ENCODE measurements at regions not wholly inside any gene's neighbourhood (a gene's known extent, or its start where the extent isn't known, plus 50 kb on each side); places are given as distances from the start of the nearest gene placed in this dataset.

DNA sequence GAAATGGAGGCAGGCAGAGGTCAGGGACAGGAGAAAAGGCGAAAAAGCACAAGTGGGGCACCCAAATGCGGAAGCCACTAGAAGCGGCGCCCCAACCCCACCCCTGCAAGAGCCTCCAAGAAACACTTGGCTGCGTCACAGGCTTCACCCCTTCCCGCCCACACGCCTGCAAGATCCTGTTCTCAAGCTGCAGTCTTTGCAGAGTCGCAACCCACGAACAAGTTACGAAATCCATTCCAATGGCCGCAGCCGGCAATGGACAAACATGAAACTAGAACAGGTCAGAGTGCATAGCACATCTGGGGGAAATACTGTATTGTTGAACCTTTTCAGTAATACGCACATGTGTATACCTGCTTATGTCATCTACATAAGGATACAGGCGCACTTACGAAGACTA, 103.6 kb downstream of the PSMG1 start (continued):
- no peak for TF ChIP-seq POLR2AphosphoS2 (IDR thresholded peaks at IDR 0.05; ENCODE audit: low read depth, low read length)
- TF ChIP-seq, protein P1, sequence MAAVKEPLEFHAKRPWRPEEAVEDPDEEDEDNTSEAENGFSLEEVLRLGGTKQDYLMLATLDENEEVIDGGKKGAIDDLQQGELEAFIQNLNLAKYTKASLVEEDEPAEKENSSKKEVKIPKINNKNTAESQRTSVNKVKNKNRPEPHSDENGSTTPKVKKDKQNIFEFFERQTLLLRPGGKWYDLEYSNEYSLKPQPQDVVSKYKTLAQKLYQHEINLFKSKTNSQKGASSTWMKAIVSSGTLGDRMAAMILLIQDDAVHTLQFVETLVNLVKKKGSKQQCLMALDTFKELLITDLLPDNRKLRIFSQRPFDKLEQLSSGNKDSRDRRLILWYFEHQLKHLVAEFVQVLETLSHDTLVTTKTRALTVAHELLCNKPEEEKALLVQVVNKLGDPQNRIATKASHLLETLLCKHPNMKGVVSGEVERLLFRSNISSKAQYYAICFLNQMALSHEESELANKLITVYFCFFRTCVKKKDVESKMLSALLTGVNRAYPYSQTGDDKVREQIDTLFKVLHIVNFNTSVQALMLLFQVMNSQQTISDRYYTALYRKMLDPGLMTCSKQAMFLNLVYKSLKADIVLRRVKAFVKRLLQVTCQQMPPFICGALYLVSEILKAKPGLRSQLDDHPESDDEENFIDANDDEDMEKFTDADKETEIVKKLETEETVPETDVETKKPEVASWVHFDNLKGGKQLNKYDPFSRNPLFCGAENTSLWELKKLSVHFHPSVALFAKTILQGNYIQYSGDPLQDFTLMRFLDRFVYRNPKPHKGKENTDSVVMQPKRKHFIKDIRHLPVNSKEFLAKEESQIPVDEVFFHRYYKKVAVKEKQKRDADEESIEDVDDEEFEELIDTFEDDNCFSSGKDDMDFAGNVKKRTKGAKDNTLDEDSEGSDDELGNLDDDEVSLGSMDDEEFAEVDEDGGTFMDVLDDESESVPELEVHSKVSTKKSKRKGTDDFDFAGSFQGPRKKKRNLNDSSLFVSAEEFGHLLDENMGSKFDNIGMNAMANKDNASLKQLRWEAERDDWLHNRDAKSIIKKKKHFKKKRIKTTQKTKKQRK (IDR thresholded peaks at IDR 0.05; ENCODE audit: low read depth, low read length): no peak

- BruUV-seq (replicated peaks): no TSS peak
- no peak for FAIRE-seq
- Histone ChIP-seq H3K27me3 (replicated peaks in 1 of 2; ENCODE audit: control insufficient read depth in 2 of 2, insufficient read depth in 2 of 2, low read length in 1 of 2) (no peaks in the 10 kb centered on the region; a peak in 1 of 4 replicates), H3K27ac (ENCODE audit: control insufficient read depth, insufficient read depth) (no peak overlapping the region), H4K20me1 (ENCODE audit: control insufficient read depth, insufficient read depth) (no peaks in the 10 kb centered on the region), H3K9me3 (replicated peaks; ENCODE audit: control insufficient read depth, insufficient read depth, low read length) (no peaks in the 10 kb centered on the region; the same call in 2 of the 3 replicates), H3K79me2 (ENCODE audit: control insufficient read depth, insufficient read depth, low read length) (no peaks in the 10 kb centered on the region), H3K4me3 (no peak overlapping the region), H3K4me2 (ENCODE audit: control insufficient read depth, insufficient read depth) (no peak overlapping the region), H3K4me1 (ENCODE audit: control insufficient read depth, insufficient read depth, low read length) (no peaks in the 10 kb centered on the region), H3K36me3 (ENCODE audit: control insufficient read depth in 2 of 2, insufficient read depth in 2 of 2, low read length in 1 of 2) (no peaks in the 10 kb centered on the region), H2AFZ (ENCODE audit: control insufficient read depth, low read depth, low read length) (no peak overlapping the region), H3K9ac (ENCODE audit: control insufficient read depth, insufficient read depth, low read length) (no peak overlapping the region)
- ChIA-PET RAD21 (ENCODE audit: unreplicated experiment) (no interaction called here), POLR2A (no interaction called here), CTCF (no interaction called here), SMC1A (ENCODE audit: uncharacterized antibody, unreplicated experiment) (no interaction called here)
- 8% methylated on average over 5 of the region's 5 CpGs for WGBS (ENCODE audit: insufficient coverage, insufficient replicate concordance, low lambda C conversion rate, missing lambda C conversion rate)
- in situ Hi-C loops (cut with MboI) (no loop called here), intact Hi-C loops (cut with micrococcal nuclease; ENCODE audit: unreplicated experiment) (no loop called here)
- no peak for DNase-seq (ENCODE audit: low read depth, low spot score)
- no peak for ATAC-seq
- TF ChIP-seq MEF2B (IDR thresholded peaks at IDR 0.05; ENCODE audit: partially characterized antibody, poor library complexity, severe bottlenecking) (no peak), ZSCAN29 (IDR thresholded peaks at IDR 0.05) (no peak), CHD2 (IDR thresholded peaks at IDR 0.05; ENCODE audit: borderline replicate concordance, low read depth, low read length) (no peak), ESRRA (IDR thresholded peaks at IDR 0.05; ENCODE audit: low read length) (no peak), BCL11A (IDR thresholded peaks at IDR 0.05; ENCODE audit: low read depth, low read length) (no peak), LARP7 (IDR thresholded peaks at IDR 0.05) (no peak), SMAD5 (IDR thresholded peaks at IDR 0.05; ENCODE audit: low read depth) (no peak), TCF3 (IDR thresholded peaks at IDR 0.05; ENCODE audit: borderline replicate concordance, insufficient read depth, low read depth, low read length) (no peak), MYC (IDR thresholded peaks at IDR 0.05; ENCODE audit: insufficient read depth, insufficient read length, insufficient replicate concordance, low read length, severe bottlenecking) (no peak), STAT3 (IDR thresholded peaks at IDR 0.05; ENCODE audit: low read depth, low read length) (no peak), RAD21 (IDR thresholded peaks at IDR 0.05; ENCODE audit: insufficient read depth, low read depth, low read length) (no peak), MEF2A (IDR thresholded peaks at IDR 0.05; ENCODE audit: insufficient read depth, low read depth, low read length) (no peak), KLF5 (IDR thresholded peaks at IDR 0.05; ENCODE audit: partially characterized antibody) (no peak), IKZF1 (conservative IDR thresholded peaks at IDR 0.05) (no peak), POU2F2 (IDR thresholded peaks at IDR 0.05; ENCODE audit: borderline replicate concordance, low read depth, low read length) (no peak)
- TF ChIP-seq, protein P2, sequence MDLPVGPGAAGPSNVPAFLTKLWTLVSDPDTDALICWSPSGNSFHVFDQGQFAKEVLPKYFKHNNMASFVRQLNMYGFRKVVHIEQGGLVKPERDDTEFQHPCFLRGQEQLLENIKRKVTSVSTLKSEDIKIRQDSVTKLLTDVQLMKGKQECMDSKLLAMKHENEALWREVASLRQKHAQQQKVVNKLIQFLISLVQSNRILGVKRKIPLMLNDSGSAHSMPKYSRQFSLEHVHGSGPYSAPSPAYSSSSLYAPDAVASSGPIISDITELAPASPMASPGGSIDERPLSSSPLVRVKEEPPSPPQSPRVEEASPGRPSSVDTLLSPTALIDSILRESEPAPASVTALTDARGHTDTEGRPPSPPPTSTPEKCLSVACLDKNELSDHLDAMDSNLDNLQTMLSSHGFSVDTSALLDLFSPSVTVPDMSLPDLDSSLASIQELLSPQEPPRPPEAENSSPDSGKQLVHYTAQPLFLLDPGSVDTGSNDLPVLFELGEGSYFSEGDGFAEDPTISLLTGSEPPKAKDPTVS (IDR thresholded peaks at IDR 0.05; ENCODE audit: low read depth, low read length): no peak
These were observed 104.8 kb downstream of the PSMG1 start for GRCh38 chr21:39078322-39079065.

Measured in GM12878 (cell line).